HG03565 (cell line): ENCODE measurements at regions not wholly inside any gene's neighbourhood (a gene's known extent, or its start where the extent isn't known, plus 50 kb on each side); places are given as distances from the start of the nearest gene placed in this dataset.
"Not testable (repeated sequence)": the region's sequence is repeated elsewhere in the genome, so short reads cannot be mapped to it uniquely, and the experiment has no call there.

Experiments
- ATAC-seq: cut with Tn5 transposase; IDR thresholded peaks from one replicate; pipeline ENCODE4 v1.9.1; 2021; ENCODE audit warnings: mild to moderate bottlenecking, moderate library complexity; ENCODE audit not compliant: unreplicated experiment

GRCh38 chr10:53230651-53231050, 458.1 kb upstream of the MBL2 start:
- ATAC-seq = no peak

- ATAC-seq = no peak
Observed at GRCh38 chr10:53223851-53224250, 451.3 kb upstream of the MBL2 start.

GRCh38 chr10:53222806-53223205, 450.2 kb upstream of the MBL2 start:
- ATAC-seq = no peak

GRCh38 chr10:53209944-53210611, 437.5 kb upstream of the MBL2 start:
- no peak for ATAC-seq

- ATAC-seq = no peak
Observed at GRCh38 chr10:53183733-53184132, 411.1 kb upstream of the MBL2 start.

GRCh38 chr10:53177468-53177867, 404.9 kb upstream of the MBL2 start:
- no peak for ATAC-seq

- no peak for ATAC-seq
Observed at GRCh38 chr10:53166325-53166724, 393.7 kb upstream of the MBL2 start.

GRCh38 chr10:53162856-53163255, 390.3 kb upstream of the MBL2 start:
- ATAC-seq = no peak

- ATAC-seq = no peak
Observed at GRCh38 chr10:53161231-53161630, 388.6 kb upstream of the MBL2 start.

- ATAC-seq = not testable (repeated sequence)
Observed at GRCh38 chr10:53155674-53156073, 383.1 kb upstream of the MBL2 start.

GRCh38 chr10:53153831-53154230, 381.2 kb upstream of the MBL2 start:
- ATAC-seq = no peak

GRCh38 chr10:53140506-53140905, 367.9 kb upstream of the MBL2 start:
- no peak for ATAC-seq

GRCh38 chr10:53135897-53136253, 363.3 kb upstream of the MBL2 start:
- no peak for ATAC-seq

- ATAC-seq = no peak
Observed at GRCh38 chr10:53135213-53135896, 362.8 kb upstream of the MBL2 start.

- ATAC-seq = no peak
Observed at GRCh38 chr10:53134050-53134449, 361.5 kb upstream of the MBL2 start.

- no peak for ATAC-seq
Observed at GRCh38 chr10:53130337-53130736, 357.8 kb upstream of the MBL2 start.

- no peak for ATAC-seq
Observed at GRCh38 chr10:53127686-53128085, 355.1 kb upstream of the MBL2 start.

- no peak for ATAC-seq
Observed at GRCh38 chr10:53123311-53123710, 350.7 kb upstream of the MBL2 start.

GRCh38 chr10:53122281-53122680, 349.7 kb upstream of the MBL2 start:
- no peak for ATAC-seq

GRCh38 chr10:53115660-53116059, 343.1 kb upstream of the MBL2 start:
- no peak for ATAC-seq

GRCh38 chr10:53111529-53111928, 338.9 kb upstream of the MBL2 start:
- ATAC-seq = no peak

GRCh38 chr10:53109320-53109719, 336.7 kb upstream of the MBL2 start:
- ATAC-seq = no peak
